Neural progenitor cell (in vitro differentiated cells): ENCODE measurements at regions not wholly inside any gene's neighbourhood (a gene's known extent, or its start where the extent isn't known, plus 50 kb on each side); places are given as distances from the start of the nearest gene placed in this dataset.

Experiments used
- DNase-seq: peaks from one replicate; pipeline ENCODE4 v3.0.0-alpha.2; 2016; ENCODE audit warnings: low spot score
- H2AFZ ChIP-seq: fragments of 200-600 bp; sonication (generic); replicated peaks from 2 replicates; pipeline ENCODE4 v1.6.1; 2016; ENCODE audit warnings: antibody characterized with exemption
- H3F3A ChIP-seq: fragments of 200-600 bp; sonication (generic); 2 replicates; pipeline ENCODE4 v1.6.1; 2016; ENCODE audit warnings: antibody characterized with exemption, low read depth
- H3K27ac ChIP-seq: fragments of 200-600 bp; sonication (generic); 2 replicates; pipeline ENCODE4 v1.5.1; 2016; ENCODE audit warnings: mild to moderate bottlenecking
- H3K27me3 ChIP-seq: fragments of 200-600 bp; sonication (generic); 2 replicates; pipeline ENCODE4 v1.6.1; 2016; ENCODE audit warnings: mild to moderate bottlenecking, moderate library complexity
- H3K36me3 ChIP-seq: fragments of 200-600 bp; sonication (generic); 2 replicates; pipeline ENCODE4 v1.5.1; 2016
- H3K4me1 ChIP-seq: fragments of 200-600 bp; sonication (generic); 2 replicates; pipeline ENCODE4 v1.6.1; 2016; ENCODE audit warnings: mixed run types
- H3K4me2 ChIP-seq: fragments of 200-600 bp; sonication (generic); 2 replicates; pipeline ENCODE4 v1.6.1; 2016
- H3K4me3 ChIP-seq: fragments of 200-600 bp; sonication (generic); 2 replicates; pipeline ENCODE4 v1.5.1; 2016
- H3K79me2 ChIP-seq: fragments of 200-600 bp; sonication (generic); 2 replicates; pipeline ENCODE4 v1.6.1; 2016; ENCODE audit warnings: low read depth
- H3K9ac ChIP-seq: fragments of 200-600 bp; sonication (generic); 2 replicates; pipeline ENCODE4 v1.6.1; 2016
- H3K9me3 ChIP-seq: fragments of 200-600 bp; sonication (generic); 2 replicates; pipeline ENCODE4 v1.5.1; 2016; ENCODE audit warnings: low read depth
- H4K20me1 ChIP-seq: fragments of 200-600 bp; sonication (generic); 2 replicates; pipeline ENCODE4 v1.6.1; 2016; ENCODE audit warnings: low read depth
- H3K27ac Mint-ChIP-seq: 3 replicates; pipeline ENCODE4 v1.8.0; 2021; ENCODE audit warnings: mixed read lengths
- H3K27me3 Mint-ChIP-seq: 2 replicates; pipeline ENCODE4 v1.8.0; 2022; ENCODE audit warnings: low read depth, mild to moderate bottlenecking, inconsistent platforms, moderate library complexity, mixed read lengths; ENCODE audit not compliant: insufficient read depth
- H3K36me3 Mint-ChIP-seq: 3 replicates; pipeline ENCODE4 v1.8.0; 2021; ENCODE audit warnings: mixed read lengths
- H3K4me1 Mint-ChIP-seq: 3 replicates; pipeline ENCODE4 v1.8.0; 2021; ENCODE audit warnings: mixed read lengths
- H3K4me3 Mint-ChIP-seq: 3 replicates; pipeline ENCODE4 v1.8.0; 2021; ENCODE audit warnings: mild to moderate bottlenecking, moderate library complexity, mixed read lengths
- H3K9me3 Mint-ChIP-seq: 3 replicates; pipeline ENCODE4 v1.8.0; 2020; ENCODE audit warnings: mixed read lengths
- EZH2 ChIP-seq: fragments of 200-600 bp; sonication (generic); IDR thresholded peaks from 2 replicates; pipeline ENCODE4 v1.6.1; 2017; ENCODE audit warnings: antibody characterized with exemption, mild to moderate bottlenecking, moderate library complexity
- EZH2phosphoT487 ChIP-seq: fragments of 200-600 bp; sonication (generic); IDR thresholded peaks from 2 replicates; pipeline ENCODE4 v1.6.1; 2017; ENCODE audit warnings: antibody characterized with exemption
- TF ChIP-seq, protein P1 (sequence below): fragments of 200-600 bp; sonication (generic); IDR thresholded peaks from 2 replicates; pipeline ENCODE4 v1.5.1; 2017; ENCODE audit warnings: antibody characterized with exemption, mild to moderate bottlenecking

- no peak overlapping the region for H3K27ac Mint-ChIP-seq
- H3K27me3 ChIP-seq: no peaks in the 10 kb centered on the region
- H3K36me3 Mint-ChIP-seq: no peaks in the 10 kb centered on the region
- no peaks in the 10 kb centered on the region for H3K36me3 ChIP-seq
- no peak for DNase-seq
- H4K20me1 ChIP-seq: no peaks in the 10 kb centered on the region
- H3K9ac ChIP-seq: no peak overlapping the region
- H3K4me3 Mint-ChIP-seq: no peak overlapping the region
- no peaks in the 10 kb centered on the region for H3F3A ChIP-seq
- H3K79me2 ChIP-seq: no peaks in the 10 kb centered on the region
- H3K9me3 ChIP-seq: no peaks in the 10 kb centered on the region
- H3K4me1 ChIP-seq: no peaks in the 10 kb centered on the region
- H3K4me3 ChIP-seq: no peak overlapping the region
- no peak overlapping the region for H3K4me2 ChIP-seq
- no peaks in the 10 kb centered on the region for H3K9me3 Mint-ChIP-seq
- TF ChIP-seq EZH2: no peak
- TF ChIP-seq, protein P1, sequence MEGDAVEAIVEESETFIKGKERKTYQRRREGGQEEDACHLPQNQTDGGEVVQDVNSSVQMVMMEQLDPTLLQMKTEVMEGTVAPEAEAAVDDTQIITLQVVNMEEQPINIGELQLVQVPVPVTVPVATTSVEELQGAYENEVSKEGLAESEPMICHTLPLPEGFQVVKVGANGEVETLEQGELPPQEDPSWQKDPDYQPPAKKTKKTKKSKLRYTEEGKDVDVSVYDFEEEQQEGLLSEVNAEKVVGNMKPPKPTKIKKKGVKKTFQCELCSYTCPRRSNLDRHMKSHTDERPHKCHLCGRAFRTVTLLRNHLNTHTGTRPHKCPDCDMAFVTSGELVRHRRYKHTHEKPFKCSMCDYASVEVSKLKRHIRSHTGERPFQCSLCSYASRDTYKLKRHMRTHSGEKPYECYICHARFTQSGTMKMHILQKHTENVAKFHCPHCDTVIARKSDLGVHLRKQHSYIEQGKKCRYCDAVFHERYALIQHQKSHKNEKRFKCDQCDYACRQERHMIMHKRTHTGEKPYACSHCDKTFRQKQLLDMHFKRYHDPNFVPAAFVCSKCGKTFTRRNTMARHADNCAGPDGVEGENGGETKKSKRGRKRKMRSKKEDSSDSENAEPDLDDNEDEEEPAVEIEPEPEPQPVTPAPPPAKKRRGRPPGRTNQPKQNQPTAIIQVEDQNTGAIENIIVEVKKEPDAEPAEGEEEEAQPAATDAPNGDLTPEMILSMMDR: no peak
- TF ChIP-seq EZH2phosphoT487: no peak
- no peak overlapping the region for H3K27ac ChIP-seq
- peaks cover 3% of the 10 kb centered on the region for H3K4me1 Mint-ChIP-seq
- H2AFZ ChIP-seq: no peak overlapping the region
- no peaks in the 10 kb centered on the region for H3K27me3 Mint-ChIP-seq
Observed at GRCh38 chr6:4270776-4271175, 135.4 kb upstream of the ECI2 start.

DNA sequence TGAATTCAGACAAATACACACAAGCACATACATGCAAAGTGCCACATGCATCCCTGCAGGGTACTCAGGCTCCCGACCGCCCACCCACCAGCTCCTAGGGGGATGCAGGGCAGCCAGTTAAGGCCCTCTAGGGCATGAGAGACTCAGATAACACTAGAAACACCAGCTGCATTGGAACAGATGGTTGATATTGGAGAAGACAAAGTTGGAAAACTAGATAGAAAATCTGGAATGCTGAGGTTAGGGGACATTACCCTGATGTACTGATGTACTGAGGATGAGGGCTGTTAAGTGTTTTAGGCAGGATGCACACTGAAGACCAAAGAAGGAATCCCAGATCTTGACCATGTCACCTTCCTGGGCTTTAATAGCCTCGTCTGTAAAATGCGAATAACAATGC, 134.6 kb upstream of the ECI2 start:
- no peak overlapping the region for H3K4me2 ChIP-seq
- Mint-ChIP-seq H3K27ac (no peak overlapping the region), H3K4me1 (peaks cover 3% of the 10 kb centered on the region), H3K27me3 (no peaks in the 10 kb centered on the region), H3K9me3 (no peaks in the 10 kb centered on the region), H3K4me3 (no peak overlapping the region), H3K36me3 (no peaks in the 10 kb centered on the region)
- no peak overlapping the region for H3K9ac ChIP-seq
- H3F3A ChIP-seq: no peaks in the 10 kb centered on the region
- H3K36me3 ChIP-seq: no peaks in the 10 kb centered on the region
- H2AFZ ChIP-seq: no peak overlapping the region
- H3K4me1 ChIP-seq: no peaks in the 10 kb centered on the region
- DNase-seq: no peak
- H3K4me3 ChIP-seq: no peak overlapping the region
- TF ChIP-seq EZH2 (no peak), EZH2phosphoT487 (no peak)
- TF ChIP-seq, protein P1: no peak
- no peaks in the 10 kb centered on the region for H3K27me3 ChIP-seq
- H3K9me3 ChIP-seq: no peaks in the 10 kb centered on the region
- H4K20me1 ChIP-seq: no peaks in the 10 kb centered on the region
- H3K79me2 ChIP-seq: no peaks in the 10 kb centered on the region
- H3K27ac ChIP-seq: no peak overlapping the region

- no peak for DNase-seq
- no peaks in the 10 kb centered on the region for H3K79me2 ChIP-seq
- H3K4me2 ChIP-seq: no peak overlapping the region
- Mint-ChIP-seq H3K4me3 (no peak overlapping the region), H3K36me3 (no peaks in the 10 kb centered on the region), H3K27ac (no peak overlapping the region), H3K27me3 (no peaks in the 10 kb centered on the region), H3K9me3 (no peaks in the 10 kb centered on the region), H3K4me1 (peaks cover 3% of the 10 kb centered on the region)
- H3K4me3 ChIP-seq: no peak overlapping the region
- no peaks in the 10 kb centered on the region for H4K20me1 ChIP-seq
- H3K27ac ChIP-seq: no peak overlapping the region
- no peaks in the 10 kb centered on the region for H3K27me3 ChIP-seq
- no peaks in the 10 kb centered on the region for H3K36me3 ChIP-seq
- H2AFZ ChIP-seq: no peak overlapping the region
- no peaks in the 10 kb centered on the region for H3F3A ChIP-seq
- no peaks in the 10 kb centered on the region for H3K9me3 ChIP-seq
- no peaks in the 10 kb centered on the region for H3K4me1 ChIP-seq
- H3K9ac ChIP-seq: no peak overlapping the region
- TF ChIP-seq EZH2phosphoT487: no peak
- TF ChIP-seq EZH2: no peak
Observed at GRCh38 chr6:4268171-4268570, 132.8 kb upstream of the ECI2 start.

DNA sequence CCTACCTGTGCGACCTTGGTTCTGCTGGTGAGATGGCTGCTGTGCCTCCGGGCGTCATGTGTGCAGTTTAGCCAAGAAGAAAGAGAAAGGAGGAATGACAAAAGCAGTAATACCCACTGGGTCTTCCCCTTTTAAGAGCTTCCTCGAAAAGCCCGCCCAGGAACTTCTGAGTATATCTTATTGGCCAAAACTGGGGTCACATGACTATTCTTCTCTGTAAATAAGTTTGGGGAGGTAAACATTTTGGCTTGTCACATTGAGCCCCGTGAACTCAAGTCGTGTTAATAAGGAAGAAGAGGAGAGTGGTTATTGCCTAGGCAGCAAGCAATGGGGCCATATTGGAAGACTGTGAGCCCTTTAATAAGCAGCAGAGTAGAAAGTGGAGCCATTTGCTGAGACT, 130.4 kb upstream of the ECI2 start:
- no peak overlapping the region for H2AFZ ChIP-seq
- H3K27ac Mint-ChIP-seq: no peak overlapping the region
- TF ChIP-seq EZH2 (no peak), EZH2phosphoT487 (no peak)
- TF ChIP-seq, protein P1: no peak

More for the DNA sequence above, 130.4 kb upstream of the ECI2 start:
- DNase-seq: no peak
- Histone ChIP-seq H3K36me3 (no peaks in the 10 kb centered on the region), H3K9me3 (no peaks in the 10 kb centered on the region), H3F3A (no peaks in the 10 kb centered on the region), H3K9ac (no peak overlapping the region), H3K4me2 (no peak overlapping the region), H3K27ac (no peak overlapping the region), H3K4me3 (no peak overlapping the region), H3K79me2 (no peaks in the 10 kb centered on the region), H3K27me3 (no peaks in the 10 kb centered on the region), H3K4me1 (no peaks in the 10 kb centered on the region), H4K20me1 (no peaks in the 10 kb centered on the region)
- Mint-ChIP-seq H3K27me3 (peaks cover 2% of the 10 kb centered on the region), H3K36me3 (no peaks in the 10 kb centered on the region), H3K9me3 (no peaks in the 10 kb centered on the region), H3K4me3 (no peak overlapping the region), H3K4me1 (peaks cover 3% of the 10 kb centered on the region)
